CD4-positive, alpha-beta T cell (primary cell): ENCODE measurements at regions not wholly inside any gene's neighbourhood (a gene's known extent, or its start where the extent isn't known, plus 50 kb on each side); places are given as distances from the start of the nearest gene placed in this dataset.

Experiments
- ATAC-seq: fragments of 200-7000 bp; cut with Tn5 transposase; one replicate; pipeline ENCODE4 v1.10.0; 2022; ENCODE audit warnings: mild to moderate bottlenecking; ENCODE audit not compliant: poor library complexity
- CTCF ChIA-PET: fragments of 350-600 bp; sonication (Branson Sonifier 250); formaldehyde crosslinking; loops from one replicate; lab custom pipeline; 2021; ENCODE audit warnings: antibody characterized with exemption, inconsistent platforms; lab: Charles Lee
- POLR2A ChIA-PET: fragments of 350-600 bp; sonication (Branson Sonifier 250); formaldehyde crosslinking; loops from one replicate; lab custom pipeline; 2021; ENCODE audit warnings: antibody characterized with exemption, inconsistent platforms; lab: Charles Lee
- DNase-seq, 14 experiments: peaks; one replicate each; pipeline ENCODE4 v3.0.0-alpha.2; 2013 to 2020; ENCODE audit warnings: mixed read lengths in 2 of 14
- H3K27ac ChIP-seq, 2 donors: one replicate each; pipeline versions ENCODE4 v1.5.1 to v1.7.0; 2013; ENCODE audit warnings: low read length in 2 of 2, low read depth in 1 of 2, mild to moderate bottlenecking in 1 of 2
- H3K27me3 ChIP-seq, 2 experiments: 1 replicate in 1 of 2; 2 replicates in 1 of 2; pipeline versions ENCODE4 v1.6.1 to v1.7.0; 2013; ENCODE audit warnings: low read length in 2 of 2, control low read depth in 1 of 2, mild to moderate bottlenecking in 1 of 2, moderate library complexity in 1 of 2; ENCODE audit not compliant: insufficient read depth in 2 of 2, control insufficient read depth in 1 of 2
- H3K36me3 ChIP-seq: one replicate; pipeline ENCODE4 v1.6.1; 2013; ENCODE audit warnings: low read length, control low read depth; ENCODE audit not compliant: insufficient read depth
- H3K4me1 ChIP-seq: one replicate; pipeline ENCODE4 v1.6.1; 2013; ENCODE audit warnings: low read length, control low read depth; ENCODE audit not compliant: insufficient read depth
- H3K4me3 ChIP-seq: one replicate; pipeline ENCODE4 v1.5.1; 2013; ENCODE audit warnings: mild to moderate bottlenecking, low read length, moderate library complexity
- H3K9me3 ChIP-seq, 2 experiments: 1 replicate in 1 of 2; 2 replicates in 1 of 2; pipeline versions ENCODE4 v1.6.1 to v1.7.0; 2013; ENCODE audit warnings: low read length in 2 of 2, mild to moderate bottlenecking in 2 of 2, control low read depth in 1 of 2, moderate library complexity in 1 of 2; ENCODE audit not compliant: control insufficient read depth in 1 of 2, insufficient read depth in 1 of 2
- H3K27ac Mint-ChIP-seq: one replicate; pipeline ENCODE4 v1.8.0; 2020; ENCODE audit warnings: mixed read lengths
- H3K27me3 Mint-ChIP-seq: one replicate; pipeline ENCODE4 v1.8.0; 2021; ENCODE audit warnings: mixed read lengths
- H3K36me3 Mint-ChIP-seq: one replicate; pipeline ENCODE4 v1.8.0; 2021; ENCODE audit warnings: low read depth, mixed read lengths
- H3K4me1 Mint-ChIP-seq: one replicate; pipeline ENCODE4 v1.8.0; 2021; ENCODE audit warnings: low read depth, mixed read lengths
- H3K4me3 Mint-ChIP-seq: one replicate; pipeline ENCODE4 v1.8.0; 2020; ENCODE audit warnings: mild to moderate bottlenecking, mixed read lengths
- H3K9me3 Mint-ChIP-seq: one replicate; pipeline ENCODE4 v1.8.0; 2020; ENCODE audit warnings: mixed read lengths
- CTCF ChIP-seq: fragments of 200-600 bp; IDR thresholded peaks from one replicate; pipeline ENCODE4 v1.8.0; 2022; ENCODE audit warnings: antibody characterized with exemption, mild to moderate bottlenecking
- intact Hi-C, 2 experiments: fragments of 100-400 bp; cut with DNase I in 1 of 2; cut with micrococcal nuclease in 1 of 2; formaldehyde crosslinking; loops; one replicate each; pipeline versions ENCODE4 v1.15.1 to v1.9.0; 2023 to 2025; cut with DNase I, micrococcal nuclease

DNA sequence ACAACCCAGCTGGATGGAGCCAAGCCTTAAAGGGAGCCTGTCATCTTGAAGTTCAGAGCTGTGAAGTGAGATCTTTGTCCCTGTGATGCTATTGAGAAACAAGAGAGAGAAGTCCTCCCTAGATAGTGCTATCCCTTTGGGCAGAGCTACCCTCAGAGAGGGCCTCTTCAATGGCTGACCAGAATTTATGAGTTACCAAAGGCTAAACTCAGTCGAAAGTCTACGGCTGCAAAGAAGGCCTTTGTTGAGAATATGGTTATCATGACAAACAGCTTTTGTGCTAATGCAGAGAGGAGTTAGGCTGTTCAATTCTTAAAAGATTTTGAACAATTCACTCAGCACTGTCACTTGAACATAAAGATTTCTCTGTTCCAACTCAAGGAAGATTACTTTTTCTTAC lies 65.9 kb upstream of the C3orf80 start:
- Histone ChIP-seq H3K36me3 (no peaks in the 10 kb centered on the region), H3K27ac (no peak overlapping the region), H3K9me3 (no peaks in the 10 kb centered on the region), H3K4me3 (no peak overlapping the region), H3K4me1 (no peaks in the 10 kb centered on the region), H3K27me3 (no peaks in the 10 kb centered on the region)
- no peak overlapping the region for H3K27ac Mint-ChIP-seq
- no peaks in the 10 kb centered on the region for H3K4me1 Mint-ChIP-seq
- DNase-seq (no peak), ATAC-seq (no peak)
- H3K9me3 Mint-ChIP-seq, result no peaks in the 10 kb centered on the region
- peaks cover 6% of the 10 kb centered on the region for H3K27me3 Mint-ChIP-seq
- ChIA-PET POLR2A (no interaction called here), CTCF (no interaction called here)
- no peak for TF ChIP-seq CTCF
- no peak overlapping the region for H3K4me3 Mint-ChIP-seq
- no peaks in the 10 kb centered on the region for H3K36me3 Mint-ChIP-seq
- intact Hi-C loops, result no loop called here

DNA sequence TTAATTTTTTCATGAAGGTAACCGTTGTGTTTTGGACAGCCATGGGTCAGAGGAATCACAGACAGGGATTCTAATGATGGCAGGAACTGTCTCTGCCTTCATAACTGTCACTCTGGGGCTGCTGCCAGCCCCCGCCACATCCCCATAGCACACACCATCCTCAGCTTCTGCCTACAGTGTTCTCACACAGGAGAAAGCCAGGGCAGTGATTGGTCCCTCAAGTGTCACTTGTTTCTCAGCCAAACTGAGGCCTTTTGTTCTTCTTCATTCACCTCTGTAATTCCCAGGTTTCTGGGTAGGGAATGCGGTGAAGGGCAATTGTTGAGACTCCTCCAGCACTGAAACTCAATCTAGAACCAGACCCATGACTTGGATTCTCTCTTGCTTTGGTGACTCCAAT lies 65.4 kb upstream of the C3orf80 start:
- intact Hi-C loops, result loop anchor here in 1 of 2 experiments (10.0 kb wide), 1 partner anchor 325 kb away; no protein-coding TSS in a partner anchor
- Histone ChIP-seq H3K27ac (no peak overlapping the region), H3K4me1 (no peaks in the 10 kb centered on the region), H3K4me3 (no peak overlapping the region), H3K36me3 (no peaks in the 10 kb centered on the region), H3K9me3 (no peaks in the 10 kb centered on the region), H3K27me3 (no peaks in the 10 kb centered on the region)
- Mint-ChIP-seq H3K4me3 (no peak overlapping the region), H3K36me3 (no peaks in the 10 kb centered on the region), H3K4me1 (no peaks in the 10 kb centered on the region), H3K27me3 (peaks cover 6% of the 10 kb centered on the region), H3K27ac (no peak overlapping the region), H3K9me3 (no peaks in the 10 kb centered on the region)
- no peak for ATAC-seq
- DNase-seq, result no peak
- ChIA-PET POLR2A (no interaction called here), CTCF (no interaction called here)
- no peak for TF ChIP-seq CTCF

- Histone ChIP-seq H3K9me3 (no peaks in the 10 kb centered on the region), H3K27ac (no peak overlapping the region), H3K27me3 (no peaks in the 10 kb centered on the region), H3K4me3 (no peak overlapping the region), H3K36me3 (no peaks in the 10 kb centered on the region), H3K4me1 (no peaks in the 10 kb centered on the region)
- intact Hi-C loops, result loop anchor here (2.0 to 10.0 kb wide), 2 partner anchors 323 to 325 kb away; no protein-coding TSS in a partner anchor
- no peak for ATAC-seq
- no peak for TF ChIP-seq CTCF
- Mint-ChIP-seq H3K4me3 (no peak overlapping the region), H3K4me1 (no peaks in the 10 kb centered on the region), H3K36me3 (no peaks in the 10 kb centered on the region), H3K27me3 (peaks cover 6% of the 10 kb centered on the region), H3K9me3 (no peaks in the 10 kb centered on the region), H3K27ac (no peak overlapping the region)
- POLR2A ChIA-PET, result no interaction called here
- DNase-seq, result no peak
- CTCF ChIA-PET, result no interaction called here
Observed at GRCh38 chr3:160161921-160162320, 63.3 kb upstream of the C3orf80 start.
